Fibroblast of villous mesenchyme (primary cell): ENCODE measurements at regions not wholly inside any gene's neighbourhood (a gene's known extent, or its start where the extent isn't known, plus 50 kb on each side); places are given as distances from the start of the nearest gene placed in this dataset.

Experiments used
- DNase-seq: peaks from one replicate; pipeline ENCODE4 v3.0.0-alpha.2; 2010; ENCODE audit warnings: low read depth
- H3K4me3 ChIP-seq: 2 replicates; pipeline ENCODE4 v1.5.1; 2011; ENCODE audit warnings: low read depth, mild to moderate bottlenecking, low read length
- TF ChIP-seq, protein P1 (sequence below): IDR thresholded peaks from 2 replicates; pipeline ENCODE4 v1.5.1; 2012; ENCODE audit warnings: low read depth, mild to moderate bottlenecking, low read length; ENCODE audit not compliant: insufficient read depth

DNA sequence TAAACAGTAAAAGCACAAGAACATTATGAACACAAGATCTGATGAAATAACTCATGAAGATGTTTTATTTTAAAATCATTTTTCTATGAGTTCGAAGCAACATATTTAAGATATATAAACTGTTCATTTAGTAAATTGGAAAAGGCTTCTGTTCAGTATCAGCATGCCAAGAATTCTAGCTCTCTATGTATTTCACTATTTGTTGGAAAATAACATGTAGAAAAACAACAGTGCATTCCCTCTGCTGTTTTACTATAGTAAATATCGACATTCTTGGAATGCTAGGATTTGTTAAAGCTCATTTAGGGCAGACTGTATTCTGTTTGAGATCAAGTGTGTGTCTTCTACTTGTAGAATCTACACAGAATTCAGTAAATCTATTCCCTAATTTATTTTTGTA lies 750.2 kb downstream of the CCDC85A start:
- no peak for DNase-seq
- no peak overlapping the region for H3K4me3 ChIP-seq
- TF ChIP-seq, protein P1, sequence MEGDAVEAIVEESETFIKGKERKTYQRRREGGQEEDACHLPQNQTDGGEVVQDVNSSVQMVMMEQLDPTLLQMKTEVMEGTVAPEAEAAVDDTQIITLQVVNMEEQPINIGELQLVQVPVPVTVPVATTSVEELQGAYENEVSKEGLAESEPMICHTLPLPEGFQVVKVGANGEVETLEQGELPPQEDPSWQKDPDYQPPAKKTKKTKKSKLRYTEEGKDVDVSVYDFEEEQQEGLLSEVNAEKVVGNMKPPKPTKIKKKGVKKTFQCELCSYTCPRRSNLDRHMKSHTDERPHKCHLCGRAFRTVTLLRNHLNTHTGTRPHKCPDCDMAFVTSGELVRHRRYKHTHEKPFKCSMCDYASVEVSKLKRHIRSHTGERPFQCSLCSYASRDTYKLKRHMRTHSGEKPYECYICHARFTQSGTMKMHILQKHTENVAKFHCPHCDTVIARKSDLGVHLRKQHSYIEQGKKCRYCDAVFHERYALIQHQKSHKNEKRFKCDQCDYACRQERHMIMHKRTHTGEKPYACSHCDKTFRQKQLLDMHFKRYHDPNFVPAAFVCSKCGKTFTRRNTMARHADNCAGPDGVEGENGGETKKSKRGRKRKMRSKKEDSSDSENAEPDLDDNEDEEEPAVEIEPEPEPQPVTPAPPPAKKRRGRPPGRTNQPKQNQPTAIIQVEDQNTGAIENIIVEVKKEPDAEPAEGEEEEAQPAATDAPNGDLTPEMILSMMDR, result no peak

DNA sequence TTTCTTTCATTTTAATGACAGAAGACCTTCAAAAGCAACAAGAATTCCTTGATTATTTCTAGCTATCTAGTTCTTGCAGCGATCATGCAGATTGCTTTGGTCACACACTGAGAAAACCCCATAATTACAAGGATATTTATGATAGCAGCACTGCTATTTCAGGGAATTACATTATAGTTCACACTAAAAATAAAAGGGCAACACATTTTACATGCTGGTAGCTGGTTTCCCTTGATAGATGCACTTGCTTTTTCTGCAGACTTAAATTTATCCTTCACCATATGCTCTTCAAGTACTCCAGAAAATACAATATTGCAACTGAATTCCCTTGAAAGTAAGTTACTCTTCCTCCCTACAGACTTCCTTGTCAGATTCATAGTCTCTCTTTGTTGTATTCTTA lies 751.1 kb downstream of the CCDC85A start:
- no peak overlapping the region for H3K4me3 ChIP-seq
- no peak for DNase-seq
- TF ChIP-seq, protein P1, result no peak

DNA sequence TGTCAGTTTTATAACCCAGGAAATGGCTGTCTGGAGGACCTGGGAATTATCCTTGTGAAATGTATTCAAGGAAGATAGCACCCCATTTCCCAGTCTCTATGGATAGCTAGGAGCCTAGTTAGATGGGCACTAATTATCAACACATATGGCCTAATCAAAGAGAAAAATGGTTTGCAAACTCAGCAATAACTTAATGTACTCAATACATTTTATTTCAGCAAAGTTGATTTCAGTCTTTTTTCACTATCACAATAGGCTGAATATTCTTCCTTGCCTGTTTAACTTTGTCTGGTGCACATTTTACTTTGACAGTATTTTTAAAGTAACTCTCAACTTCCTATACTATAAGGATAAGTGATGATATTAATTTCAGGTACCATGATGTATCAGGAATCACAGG lies 756.3 kb downstream of the CCDC85A start:
- no peak overlapping the region for H3K4me3 ChIP-seq
- TF ChIP-seq, protein P1, result no peak
- no peak for DNase-seq

DNA sequence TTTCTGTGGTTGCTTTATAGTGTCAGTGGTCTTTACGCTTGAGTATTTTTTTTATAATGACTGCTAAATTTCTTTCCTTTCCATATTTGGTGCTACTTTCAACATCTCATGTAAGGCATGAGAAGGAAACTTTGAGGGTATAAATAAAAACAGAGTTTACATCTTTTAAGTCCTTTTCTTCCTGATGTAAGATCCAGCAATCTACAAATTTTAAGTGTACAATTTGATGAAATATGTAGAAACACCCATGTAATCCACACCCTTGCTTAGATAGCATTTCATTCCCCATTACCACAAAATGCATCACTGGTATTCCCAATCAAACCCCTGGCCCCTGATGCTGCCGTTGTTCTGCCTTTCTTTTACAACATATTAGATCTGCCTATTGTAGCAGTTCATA lies 769.1 kb downstream of the CCDC85A start:
- TF ChIP-seq, protein P1, result no peak
- no peak overlapping the region for H3K4me3 ChIP-seq
- DNase-seq, result no peak

DNA sequence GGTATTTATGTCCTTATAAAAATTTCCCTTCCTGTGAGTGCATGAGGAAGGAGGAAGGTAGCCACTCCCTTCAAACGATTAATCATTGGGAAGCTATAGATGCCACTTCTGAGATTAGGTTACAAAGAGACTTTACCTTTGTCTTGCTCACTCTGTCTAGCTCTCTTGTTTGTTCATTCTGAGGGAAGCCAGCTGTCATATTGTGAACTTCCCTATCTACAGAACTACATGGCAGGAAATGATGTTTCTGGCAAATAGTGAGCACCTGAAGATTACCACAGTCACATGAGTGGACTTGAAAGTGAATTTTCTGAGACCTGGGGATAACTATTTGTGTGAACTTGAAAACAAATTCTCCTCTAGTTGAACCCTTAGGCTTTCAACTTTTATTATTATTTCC lies 776.8 kb downstream of the CCDC85A start:
- TF ChIP-seq, protein P1, result no peak
- no peak overlapping the region for H3K4me3 ChIP-seq
- DNase-seq, result no peak

DNA sequence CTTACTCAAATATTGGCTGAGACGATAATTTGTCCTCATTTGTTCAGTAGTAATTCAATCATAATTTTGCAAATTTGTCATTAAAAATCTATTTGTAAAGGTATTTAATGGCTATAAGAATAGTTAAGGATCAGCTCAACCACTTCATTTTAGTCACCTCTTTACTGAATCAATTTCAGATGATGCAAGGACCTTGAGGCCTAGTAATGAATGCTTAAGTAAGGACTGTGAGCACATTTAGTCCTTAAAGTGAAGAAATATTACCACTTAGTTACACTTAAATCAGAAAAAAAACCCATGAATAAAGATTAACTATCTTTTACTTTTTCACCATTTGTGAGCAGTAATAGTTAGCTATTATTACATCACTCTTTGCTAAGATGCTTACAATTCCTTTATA lies 778.9 kb downstream of the CCDC85A start:
- no peak overlapping the region for H3K4me3 ChIP-seq
- TF ChIP-seq, protein P1, result no peak
- DNase-seq, result peak; percentile 1

DNA sequence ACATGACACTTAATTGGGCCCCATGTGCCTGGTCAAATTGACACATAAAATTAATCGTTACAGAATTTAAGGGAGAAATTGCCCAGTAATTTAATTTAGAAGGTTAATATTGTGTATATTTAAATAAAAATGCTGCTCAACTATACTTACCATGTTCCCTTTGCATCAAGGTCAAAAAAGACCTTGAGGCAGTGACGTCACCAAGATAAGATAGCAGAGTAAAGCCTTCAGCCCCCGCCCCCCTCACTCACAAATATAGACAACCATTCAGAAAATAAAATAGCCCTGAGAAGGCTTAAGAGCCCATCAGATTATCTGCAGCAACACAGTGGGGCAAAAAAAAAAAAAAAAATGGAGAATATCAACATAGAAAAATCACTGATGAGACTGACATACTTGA lies 785.7 kb downstream of the CCDC85A start:
- H3K4me3 ChIP-seq, result no peak overlapping the region
- TF ChIP-seq, protein P1, result no peak
- no peak for DNase-seq
